Heart left ventricle (tissue), 16 donors: ENCODE measurements at regions not wholly inside any gene's neighbourhood (a gene's known extent, or its start where the extent isn't known, plus 50 kb on each side); places are given as distances from the start of the nearest gene placed in this dataset.
A peak's percentile ranks its signal among the peaks of the same experiment; 100 is the strongest.
"Not testable (repeated sequence)": the region's sequence is repeated elsewhere in the genome, so short reads cannot be mapped to it uniquely, and the experiment has no call there.

Source experiments
- ATAC-seq, 4 donors: fragments of 200-7000 bp; cut with Tn5 transposase; one replicate each; pipeline ENCODE4 v1.9.1; 2020 to 2022; ENCODE audit warnings: moderate library complexity in 4 of 4, mild to moderate bottlenecking in 3 of 4, moderate number of reproducible peaks in 1 of 4
- DNase-seq, 5 donors: peaks; one replicate each; pipeline ENCODE4 v3.0.0-alpha.2; 2020
- H3K27ac ChIP-seq, 12 donors: fragments of 200-600 bp; sonication (generic) in 4 of 12; one replicate each; pipeline versions ENCODE4 v1.5.0 to v1.8.0; 2016 to 2022; ENCODE audit warnings: mild to moderate bottlenecking in 2 of 12
- H3K27me3 ChIP-seq, 9 donors: fragments of 200-600 bp; sonication (generic) in 2 of 9; one replicate each; pipeline versions ENCODE4 v1.5.1 to v1.8.0; 2016 to 2022; ENCODE audit warnings: mild to moderate bottlenecking in 3 of 9
- H3K36me3 ChIP-seq, 9 donors: fragments of 200-600 bp; sonication (generic) in 2 of 9; one replicate each; pipeline versions ENCODE4 v1.5.0 to v1.8.0; 2018 to 2022; ENCODE audit warnings: mild to moderate bottlenecking in 2 of 9
- H3K4me1 ChIP-seq, 12 donors: fragments of 200-600 bp; sonication (generic) in 4 of 12; one replicate each; pipeline versions ENCODE4 v1.5.0 to v1.8.0; 2016 to 2022; ENCODE audit warnings: mild to moderate bottlenecking in 3 of 12
- H3K4me3 ChIP-seq, 12 donors: fragments of 200-600 bp; sonication (generic) in 4 of 12; one replicate each; pipeline versions ENCODE4 v1.5.0 to v1.8.0; 2017 to 2022; ENCODE audit warnings: mild to moderate bottlenecking in 9 of 12, moderate library complexity in 4 of 12
- H3K9me3 ChIP-seq, 12 donors: fragments of 200-600 bp; sonication (generic) in 4 of 12; one replicate each; pipeline versions ENCODE4 v1.5.0 to v1.8.0; 2016 to 2022; ENCODE audit warnings: mild to moderate bottlenecking in 1 of 12
- POLR2A ChIP-seq, 2 donors: fragments of 450-650 bp; IDR thresholded peaks; one replicate each; pipeline ENCODE4 v1.6.1; 2017; ENCODE audit warnings: antibody characterized with exemption in 2 of 2, mild to moderate bottlenecking in 2 of 2, moderate library complexity in 2 of 2
- WGBS, 4 donors: extraction: QIAGEN DNeasy Blood & Tissue Kit in 2 of 4; methylation state at CpG; one replicate each; pipeline versions ENCODE4 v1.1.5 to v1.1.7; 2013 to 2018; 5-methylcytosine and 5-hydroxymethylcytosine counted together
- intact Hi-C, 10 donors: fragments of 100-400 bp; cut with DNase I; formaldehyde crosslinking; loops; one replicate each; pipeline versions ENCODE4 v1.11.1 to v1.14.2; 2022
- TF ChIP-seq, protein P1 (sequence below), 12 donors: fragments of 200-600 bp; sonication (generic) in 4 of 12; IDR thresholded peaks; one replicate each; pipeline versions ENCODE4 v1.5.0 to v1.8.0; 2018 to 2022; ENCODE audit warnings: antibody characterized with exemption in 12 of 12, mild to moderate bottlenecking in 5 of 12
- donor health status: ischemic (EF 13 %, LVEDD 7.1; RV severe dilation, severe dysfunction).
- donor health status: healthy with polysubstance abuse.
- donor health status: DM: no; HTN: yes; CAD: no.
- donor health status: DM: no; HTN: no; CAD: no.
- donor health status: ischemic (EF 25% LVEDD 6.9; RV normal size, moderate dysfunction).
- donor health status: ischemic (EF 25% LVEDD 5.7; RV mildly dilated, moderate dysfunction).
- donor health status: healthy.
- donor health status: DM: yes; HTN: yes; CAD: no.
- donor health status: ischemic (EF 35%, LVEDD 5.7; RV mildly dilated, moderate dysfunction).
- donor health status: nonischemic (EF 11% LVEDD 7.7; RV severe dilation, severe dysfunction).
- donor health status: DM: yes; HTN: yes; CAD: no.
- donor health status: PGD.
- donor health status: ischemic (EF 29% LVEDD 5.4; RV normal size, mild dysfunction).
- donor health status: nonischemic (EF 23%, LVEDD 6.1; RV moderate dilation, normal function).

DNA sequence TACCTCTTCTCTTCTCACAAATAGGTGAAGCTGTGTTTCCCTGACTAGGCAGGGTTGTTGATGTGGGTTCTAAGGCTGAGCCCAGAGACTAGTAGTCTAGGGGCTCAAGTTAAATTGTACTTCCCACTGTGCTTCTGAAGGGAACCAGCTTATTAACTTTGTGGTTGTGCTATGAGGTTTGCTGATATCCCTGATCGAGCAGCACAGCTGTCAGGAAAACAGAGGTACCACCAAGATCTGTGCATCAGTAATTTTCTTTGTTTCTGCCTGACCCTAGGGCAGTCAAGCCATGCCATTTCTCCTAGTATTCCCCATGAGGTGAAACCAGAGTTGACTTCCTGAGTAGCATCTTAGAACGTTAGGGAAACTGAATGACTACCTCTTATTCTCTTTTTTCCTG lies 853.8 kb upstream of the MIR17HG start:
- no peaks in the 10 kb centered on the region for H3K27me3 ChIP-seq
- peaks cover 0 to 4% (median 0%) of the 10 kb centered on the region in 12 donors for H3K4me1 ChIP-seq
- ATAC-seq (no peak), DNase-seq (no peak)
- no peak for TF ChIP-seq POLR2A (IDR thresholded peaks at IDR 0.05)
- peaks cover 0 to 27% (median 16%) of the 10 kb centered on the region in 12 donors for H3K9me3 ChIP-seq
- H3K4me3 ChIP-seq = no peak overlapping the region
- no peak overlapping the region for H3K27ac ChIP-seq
- 69 to 85% (median 77%) methylated on average over 2 of the region's 2 CpGs for WGBS, 4 donors
- H3K36me3 ChIP-seq = no peaks in the 10 kb centered on the region
- intact Hi-C loops = no loop called here

DNA sequence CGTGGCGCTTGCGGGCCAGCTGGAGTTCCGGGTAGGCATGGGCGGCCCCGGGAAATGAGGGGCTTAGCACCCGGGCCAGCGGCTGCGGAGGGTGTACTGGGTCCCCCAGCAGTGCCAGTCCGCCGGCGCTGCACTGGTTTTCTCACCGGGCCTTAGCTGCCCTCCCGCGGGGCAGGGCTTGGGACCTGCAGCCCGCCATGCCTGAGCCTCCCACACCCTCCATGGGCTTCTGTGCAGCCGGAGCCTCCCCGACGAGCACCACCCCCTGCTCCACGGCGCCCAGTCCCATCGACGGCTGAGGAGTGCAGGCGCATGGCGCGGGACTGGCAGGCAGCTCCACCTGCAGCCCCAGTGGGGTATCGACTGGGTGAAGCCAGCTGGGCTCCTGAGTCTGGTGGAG lies 852.6 kb upstream of the MIR17HG start:
- ATAC-seq, H3K4me3 ChIP-seq, H3K27ac ChIP-seq, H3K4me1 ChIP-seq, intact Hi-C loops, H3K36me3 ChIP-seq, H3K27me3 ChIP-seq: not testable (repeated sequence)
- WGBS, 4 donors = 90 to 97% (median 93%) methylated on average over 11 to 27 of the region's 27 CpGs
- DNase-seq = peak in 2 of 5 donors; percentile 23 to 49
- peaks cover 0 to 27% (median 16%) of the 10 kb centered on the region in 12 donors for H3K9me3 ChIP-seq

DNA sequence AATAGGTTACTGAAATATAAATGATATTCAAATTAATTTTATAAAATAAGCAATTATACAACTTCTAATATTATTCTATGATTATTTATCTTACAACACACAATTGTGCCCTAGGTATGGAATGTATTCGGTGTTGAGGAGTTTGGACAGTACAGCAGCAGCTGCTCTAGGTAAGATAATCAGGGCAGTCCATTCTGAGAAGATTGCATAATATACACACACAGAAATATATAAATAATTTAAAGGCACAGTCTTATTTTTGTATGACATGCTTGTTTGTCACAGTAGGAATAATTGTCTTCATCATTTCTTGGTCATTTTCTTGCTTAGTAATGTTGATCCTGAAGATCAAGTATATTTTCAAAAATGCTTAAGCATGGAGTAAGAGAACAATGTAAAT lies 849.4 kb upstream of the MIR17HG start:
- Histone ChIP-seq H3K4me1 (peaks cover 0 to 17% (median 0%) of the 10 kb centered on the region in 12 donors), H3K36me3 (no peaks in the 10 kb centered on the region), H3K4me3 (no peak overlapping the region), H3K27me3 (no peaks in the 10 kb centered on the region), H3K27ac (no peak overlapping the region), H3K9me3 (peaks cover 0 to 14% (median 0%) of the 10 kb centered on the region in 12 donors)
- DNase-seq (no peak), ATAC-seq (no peak)
- WGBS, 4 donors = 26 to 42% (median 37%) methylated on average over 1 of the region's 1 CpG
- intact Hi-C loops = no loop called here
- TF ChIP-seq, protein P1, sequence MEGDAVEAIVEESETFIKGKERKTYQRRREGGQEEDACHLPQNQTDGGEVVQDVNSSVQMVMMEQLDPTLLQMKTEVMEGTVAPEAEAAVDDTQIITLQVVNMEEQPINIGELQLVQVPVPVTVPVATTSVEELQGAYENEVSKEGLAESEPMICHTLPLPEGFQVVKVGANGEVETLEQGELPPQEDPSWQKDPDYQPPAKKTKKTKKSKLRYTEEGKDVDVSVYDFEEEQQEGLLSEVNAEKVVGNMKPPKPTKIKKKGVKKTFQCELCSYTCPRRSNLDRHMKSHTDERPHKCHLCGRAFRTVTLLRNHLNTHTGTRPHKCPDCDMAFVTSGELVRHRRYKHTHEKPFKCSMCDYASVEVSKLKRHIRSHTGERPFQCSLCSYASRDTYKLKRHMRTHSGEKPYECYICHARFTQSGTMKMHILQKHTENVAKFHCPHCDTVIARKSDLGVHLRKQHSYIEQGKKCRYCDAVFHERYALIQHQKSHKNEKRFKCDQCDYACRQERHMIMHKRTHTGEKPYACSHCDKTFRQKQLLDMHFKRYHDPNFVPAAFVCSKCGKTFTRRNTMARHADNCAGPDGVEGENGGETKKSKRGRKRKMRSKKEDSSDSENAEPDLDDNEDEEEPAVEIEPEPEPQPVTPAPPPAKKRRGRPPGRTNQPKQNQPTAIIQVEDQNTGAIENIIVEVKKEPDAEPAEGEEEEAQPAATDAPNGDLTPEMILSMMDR (IDR thresholded peaks at IDR 0.05) = no peak
- no peak for TF ChIP-seq POLR2A (IDR thresholded peaks at IDR 0.05)

DNA sequence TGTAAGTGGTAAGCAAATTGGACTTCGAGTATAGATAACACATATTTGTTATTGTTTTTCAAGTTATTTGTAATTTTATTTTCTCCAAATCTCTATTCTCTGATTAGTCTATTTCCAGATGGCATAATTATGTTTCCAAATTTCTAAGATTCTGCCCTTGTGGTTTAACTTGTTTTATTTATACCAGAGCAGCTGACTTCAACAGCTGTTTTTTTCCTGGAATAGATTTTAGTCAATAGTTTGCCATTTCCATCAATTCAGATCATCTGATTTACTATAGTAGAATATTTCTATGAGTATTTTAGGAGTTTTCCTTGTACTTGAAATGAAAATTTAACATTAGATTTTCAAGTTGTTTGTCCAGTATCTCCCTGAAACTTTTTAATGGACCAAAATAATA lies 848.7 kb upstream of the MIR17HG start:
- ATAC-seq (no peak), DNase-seq (no peak)
- Histone ChIP-seq H3K9me3 (peaks cover 0 to 6% (median 0%) of the 10 kb centered on the region in 12 donors), H3K27me3 (no peaks in the 10 kb centered on the region), H3K4me1 (peaks cover 0 to 19% (median 0%) of the 10 kb centered on the region in 12 donors), H3K27ac (no peak overlapping the region), H3K4me3 (no peak overlapping the region), H3K36me3 (no peaks in the 10 kb centered on the region)
- 0 to 31% (median 24%) methylated on average over 1 of the region's 1 CpG for WGBS, 4 donors
- intact Hi-C loops = no loop called here
- no peak for TF ChIP-seq POLR2A (IDR thresholded peaks at IDR 0.05)
- TF ChIP-seq, protein P1 (IDR thresholded peaks at IDR 0.05) = no peak

DNA sequence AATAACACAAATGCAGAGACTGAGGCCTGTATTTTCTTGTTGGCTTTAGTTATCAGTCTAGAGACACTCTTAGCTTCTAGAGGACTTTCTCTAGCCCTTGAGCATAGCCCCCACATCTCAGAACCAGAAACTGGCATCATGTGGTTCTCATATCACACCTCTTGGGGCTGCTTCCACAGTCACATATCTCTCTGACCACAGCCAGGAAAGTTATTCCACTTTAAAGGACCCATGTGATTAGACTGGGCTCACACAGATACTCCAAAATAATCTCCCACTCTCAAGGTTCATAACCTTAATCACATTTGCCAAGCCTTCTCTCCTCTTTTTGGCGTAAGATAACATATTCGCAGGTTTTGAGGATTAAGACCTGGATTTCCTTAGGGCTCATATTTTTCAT lies 846.9 kb upstream of the MIR17HG start:
- peak overlapping the region in 4 of 12 donors; percentile 1 to 62 (median 28) for H3K27ac ChIP-seq
- TF ChIP-seq POLR2A (IDR thresholded peaks at IDR 0.05) = no peak
- TF ChIP-seq, protein P1 (IDR thresholded peaks at IDR 0.05) = no peak
- no peaks in the 10 kb centered on the region for H3K27me3 ChIP-seq
- H3K4me1 ChIP-seq = peaks cover 0 to 19% (median 0%) of the 10 kb centered on the region in 12 donors
- ATAC-seq (peak; percentile 63 to 83 (median 71)), DNase-seq (no peak)
- 25 to 39% (median 26%) methylated on average over 2 of the region's 2 CpGs for WGBS, 4 donors
- no peaks in the 10 kb centered on the region for H3K9me3 ChIP-seq
- intact Hi-C loops = loop anchor here in 2 of 10 donors (5.0 kb wide), 2 partner anchors 37 to 298 kb away; no protein-coding TSS in a partner anchor
- H3K4me3 ChIP-seq = no peak overlapping the region
- no peaks in the 10 kb centered on the region for H3K36me3 ChIP-seq
